Neural progenitor cell (in vitro differentiated cells): ENCODE measurements at regions not wholly inside any gene's neighbourhood (a gene's known extent, or its start where the extent isn't known, plus 50 kb on each side); places are given as distances from the start of the nearest gene placed in this dataset.
A peak's percentile ranks its signal among the peaks of the same experiment; 100 is the strongest.

ENCODE experiments used
- DNase-seq: peaks from one replicate; pipeline ENCODE4 v3.0.0-alpha.2; 2016; ENCODE audit warnings: low spot score
- H2AFZ ChIP-seq: fragments of 200-600 bp; sonication (generic); replicated peaks from 2 replicates; pipeline ENCODE4 v1.6.1; 2016; ENCODE audit warnings: antibody characterized with exemption
- H3F3A ChIP-seq: fragments of 200-600 bp; sonication (generic); 2 replicates; pipeline ENCODE4 v1.6.1; 2016; ENCODE audit warnings: antibody characterized with exemption, low read depth
- H3K27ac ChIP-seq: fragments of 200-600 bp; sonication (generic); 2 replicates; pipeline ENCODE4 v1.5.1; 2016; ENCODE audit warnings: mild to moderate bottlenecking
- H3K27me3 ChIP-seq: fragments of 200-600 bp; sonication (generic); 2 replicates; pipeline ENCODE4 v1.6.1; 2016; ENCODE audit warnings: mild to moderate bottlenecking, moderate library complexity
- H3K36me3 ChIP-seq: fragments of 200-600 bp; sonication (generic); 2 replicates; pipeline ENCODE4 v1.5.1; 2016
- H3K4me1 ChIP-seq: fragments of 200-600 bp; sonication (generic); 2 replicates; pipeline ENCODE4 v1.6.1; 2016; ENCODE audit warnings: mixed run types
- H3K4me2 ChIP-seq: fragments of 200-600 bp; sonication (generic); 2 replicates; pipeline ENCODE4 v1.6.1; 2016
- H3K4me3 ChIP-seq: fragments of 200-600 bp; sonication (generic); 2 replicates; pipeline ENCODE4 v1.5.1; 2016
- H3K79me2 ChIP-seq: fragments of 200-600 bp; sonication (generic); 2 replicates; pipeline ENCODE4 v1.6.1; 2016; ENCODE audit warnings: low read depth
- H3K9ac ChIP-seq: fragments of 200-600 bp; sonication (generic); 2 replicates; pipeline ENCODE4 v1.6.1; 2016
- H3K9me3 ChIP-seq: fragments of 200-600 bp; sonication (generic); 2 replicates; pipeline ENCODE4 v1.5.1; 2016; ENCODE audit warnings: low read depth
- H4K20me1 ChIP-seq: fragments of 200-600 bp; sonication (generic); 2 replicates; pipeline ENCODE4 v1.6.1; 2016; ENCODE audit warnings: low read depth
- H3K27ac Mint-ChIP-seq: 3 replicates; pipeline ENCODE4 v1.8.0; 2021; ENCODE audit warnings: mixed read lengths
- H3K27me3 Mint-ChIP-seq: 2 replicates; pipeline ENCODE4 v1.8.0; 2022; ENCODE audit warnings: low read depth, mild to moderate bottlenecking, inconsistent platforms, moderate library complexity, mixed read lengths; ENCODE audit not compliant: insufficient read depth
- H3K36me3 Mint-ChIP-seq: 3 replicates; pipeline ENCODE4 v1.8.0; 2021; ENCODE audit warnings: mixed read lengths
- H3K4me1 Mint-ChIP-seq: 3 replicates; pipeline ENCODE4 v1.8.0; 2021; ENCODE audit warnings: mixed read lengths
- H3K4me3 Mint-ChIP-seq: 3 replicates; pipeline ENCODE4 v1.8.0; 2021; ENCODE audit warnings: mild to moderate bottlenecking, moderate library complexity, mixed read lengths
- H3K9me3 Mint-ChIP-seq: 3 replicates; pipeline ENCODE4 v1.8.0; 2020; ENCODE audit warnings: mixed read lengths
- EZH2 ChIP-seq: fragments of 200-600 bp; sonication (generic); IDR thresholded peaks from 2 replicates; pipeline ENCODE4 v1.6.1; 2017; ENCODE audit warnings: antibody characterized with exemption, mild to moderate bottlenecking, moderate library complexity
- EZH2phosphoT487 ChIP-seq: fragments of 200-600 bp; sonication (generic); IDR thresholded peaks from 2 replicates; pipeline ENCODE4 v1.6.1; 2017; ENCODE audit warnings: antibody characterized with exemption
- TF ChIP-seq, protein P1 (sequence below): fragments of 200-600 bp; sonication (generic); IDR thresholded peaks from 2 replicates; pipeline ENCODE4 v1.5.1; 2017; ENCODE audit warnings: antibody characterized with exemption, mild to moderate bottlenecking

DNA sequence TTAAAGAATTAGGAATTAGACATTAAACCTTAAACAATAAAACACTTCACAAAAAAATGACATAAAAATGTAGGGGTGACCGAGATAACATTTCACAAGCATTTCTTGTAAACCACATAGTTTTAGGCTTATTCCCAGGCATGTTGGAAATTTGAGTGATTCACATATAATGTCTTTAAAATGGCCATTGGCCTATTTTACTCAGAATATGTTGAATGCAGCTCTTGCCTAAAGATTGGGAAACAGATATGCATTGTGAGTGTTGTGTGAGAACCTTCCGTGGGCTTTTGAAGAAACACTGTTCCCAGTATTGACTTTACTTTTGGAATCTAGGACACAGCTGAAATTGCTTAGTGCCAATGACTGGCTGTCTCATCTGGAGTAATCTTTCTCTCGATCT, 79.6 kb downstream of the ARL5B start:
- H4K20me1 ChIP-seq, result no peaks in the 10 kb centered on the region
- no peak overlapping the region for H3K4me3 ChIP-seq
- H3K27me3 ChIP-seq, result no peaks in the 10 kb centered on the region
- H3K4me3 Mint-ChIP-seq, result no peak overlapping the region
- no peak overlapping the region for H3K9ac ChIP-seq
- H3K9me3 ChIP-seq, result no peaks in the 10 kb centered on the region
- DNase-seq, result no peak
- no peak overlapping the region for H3K27ac ChIP-seq
- peaks cover 17% of the 10 kb centered on the region for H3K9me3 Mint-ChIP-seq
- no peaks in the 10 kb centered on the region for H3K27me3 Mint-ChIP-seq
- no peak overlapping the region for H3K27ac Mint-ChIP-seq
- H3K36me3 ChIP-seq, result no peaks in the 10 kb centered on the region
- no peaks in the 10 kb centered on the region for H3K79me2 ChIP-seq
- peaks cover 3% of the 10 kb centered on the region for H3K36me3 Mint-ChIP-seq
- no peaks in the 10 kb centered on the region for H3F3A ChIP-seq
- no peaks in the 10 kb centered on the region for H3K4me1 Mint-ChIP-seq
- no peak overlapping the region for H2AFZ ChIP-seq
- H3K4me1 ChIP-seq, result no peaks in the 10 kb centered on the region
- TF ChIP-seq, protein P1, sequence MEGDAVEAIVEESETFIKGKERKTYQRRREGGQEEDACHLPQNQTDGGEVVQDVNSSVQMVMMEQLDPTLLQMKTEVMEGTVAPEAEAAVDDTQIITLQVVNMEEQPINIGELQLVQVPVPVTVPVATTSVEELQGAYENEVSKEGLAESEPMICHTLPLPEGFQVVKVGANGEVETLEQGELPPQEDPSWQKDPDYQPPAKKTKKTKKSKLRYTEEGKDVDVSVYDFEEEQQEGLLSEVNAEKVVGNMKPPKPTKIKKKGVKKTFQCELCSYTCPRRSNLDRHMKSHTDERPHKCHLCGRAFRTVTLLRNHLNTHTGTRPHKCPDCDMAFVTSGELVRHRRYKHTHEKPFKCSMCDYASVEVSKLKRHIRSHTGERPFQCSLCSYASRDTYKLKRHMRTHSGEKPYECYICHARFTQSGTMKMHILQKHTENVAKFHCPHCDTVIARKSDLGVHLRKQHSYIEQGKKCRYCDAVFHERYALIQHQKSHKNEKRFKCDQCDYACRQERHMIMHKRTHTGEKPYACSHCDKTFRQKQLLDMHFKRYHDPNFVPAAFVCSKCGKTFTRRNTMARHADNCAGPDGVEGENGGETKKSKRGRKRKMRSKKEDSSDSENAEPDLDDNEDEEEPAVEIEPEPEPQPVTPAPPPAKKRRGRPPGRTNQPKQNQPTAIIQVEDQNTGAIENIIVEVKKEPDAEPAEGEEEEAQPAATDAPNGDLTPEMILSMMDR, result no peak
- TF ChIP-seq EZH2 (no peak), EZH2phosphoT487 (no peak)
- H3K4me2 ChIP-seq, result no peak overlapping the region

DNA sequence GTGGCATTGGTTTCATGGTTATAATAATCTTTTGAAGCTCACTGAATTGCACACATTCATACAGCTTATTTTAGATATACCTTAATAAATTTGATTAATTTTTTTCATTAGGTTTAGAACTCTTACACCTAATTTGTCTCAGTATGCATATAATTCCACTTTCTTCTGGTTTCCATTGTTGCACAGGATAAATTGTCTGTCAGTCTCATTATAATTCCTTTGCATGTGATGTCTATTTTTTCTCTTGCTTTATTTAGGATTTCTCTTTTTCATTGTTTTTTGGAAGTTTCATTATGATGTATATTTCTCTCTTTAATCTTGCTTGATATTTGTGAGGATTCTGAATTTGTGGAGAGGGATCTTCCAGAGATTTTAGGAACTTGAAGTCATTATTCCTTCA, 84.7 kb downstream of the ARL5B start:
- H3K4me1 Mint-ChIP-seq, result no peaks in the 10 kb centered on the region
- no peaks in the 10 kb centered on the region for H3K79me2 ChIP-seq

DNA sequence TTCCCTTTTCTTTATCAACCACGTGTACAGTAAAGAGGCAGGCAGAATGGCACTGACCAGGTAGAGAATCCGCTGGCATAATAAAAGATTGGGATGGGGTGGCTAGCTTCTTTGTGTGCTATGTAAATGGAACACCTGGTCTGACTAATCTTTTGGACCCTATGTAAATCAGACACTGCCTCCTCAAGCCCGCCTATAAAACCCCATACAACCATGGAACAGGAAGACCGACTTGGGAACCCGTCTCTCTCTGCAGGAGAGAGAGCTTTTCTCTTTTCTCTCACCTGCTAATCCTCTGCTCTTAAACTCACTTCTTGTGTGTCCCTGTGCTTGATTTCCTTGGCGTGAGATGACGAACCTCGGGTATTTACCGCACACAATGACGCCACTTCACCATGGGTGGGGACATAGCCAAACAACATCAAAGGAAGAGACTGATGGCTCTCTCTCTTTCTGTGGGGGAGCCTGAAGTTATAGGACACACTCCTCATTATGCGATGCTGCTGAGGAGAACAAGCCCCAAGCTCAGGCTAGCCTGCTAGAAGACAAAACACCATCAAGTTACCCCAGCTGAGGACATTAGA, 94.2 kb downstream of the ARL5B start:
- Histone ChIP-seq H4K20me1 (no peaks in the 10 kb centered on the region), H3K79me2 (no peaks in the 10 kb centered on the region), H2AFZ (peak overlapping the region; percentile 72), H3F3A (peaks cover 4% of the 10 kb centered on the region), H3K4me3 (no peak overlapping the region), H3K27ac (no peak overlapping the region), H3K27me3 (no peaks in the 10 kb centered on the region), H3K9me3 (no peaks in the 10 kb centered on the region), H3K4me1 (peaks cover 10% of the 10 kb centered on the region), H3K4me2 (peak overlapping the region; percentile 52), H3K36me3 (no peaks in the 10 kb centered on the region), H3K9ac (no peak overlapping the region)
- Mint-ChIP-seq H3K36me3 (no peaks in the 10 kb centered on the region), H3K27ac (peak overlapping the region; percentile 53), H3K9me3 (no peaks in the 10 kb centered on the region), H3K4me3 (no peak overlapping the region), H3K4me1 (peaks cover 14% of the 10 kb centered on the region), H3K27me3 (no peaks in the 10 kb centered on the region)
- DNase-seq, result peak; percentile 54
- no peak for TF ChIP-seq EZH2phosphoT487
- TF ChIP-seq, protein P1, result no peak
- TF ChIP-seq EZH2, result no peak

More for the DNA sequence above, 84.7 kb downstream of the ARL5B start:
- Histone ChIP-seq H2AFZ (no peak overlapping the region), H3K4me1 (no peaks in the 10 kb centered on the region), H3F3A (no peaks in the 10 kb centered on the region), H3K9me3 (no peaks in the 10 kb centered on the region), H3K4me3 (no peak overlapping the region), H3K36me3 (no peaks in the 10 kb centered on the region), H4K20me1 (no peaks in the 10 kb centered on the region), H3K27ac (no peak overlapping the region), H3K9ac (no peak overlapping the region), H3K27me3 (no peaks in the 10 kb centered on the region), H3K4me2 (no peak overlapping the region)
- Mint-ChIP-seq H3K36me3 (peaks cover 2% of the 10 kb centered on the region), H3K4me3 (no peak overlapping the region), H3K9me3 (peaks cover 19% of the 10 kb centered on the region), H3K27me3 (no peaks in the 10 kb centered on the region), H3K27ac (no peak overlapping the region)
- DNase-seq, result no peak
- TF ChIP-seq EZH2phosphoT487, result no peak
- no peak for TF ChIP-seq EZH2
- TF ChIP-seq, protein P1, result no peak
